SK-N-SH treated with all-trans-retinoic acid at 6 μM for 48 hours (cell line): ENCODE measurements at regions not wholly inside any gene's neighbourhood (a gene's known extent, or its start where the extent isn't known, plus 50 kb on each side); places are given as distances from the start of the nearest gene placed in this dataset.

Source experiments
- RARB ChIP-seq: fragments of 250-450 bp; sonication (Bioruptor Pico); IDR thresholded peaks from 2 replicates; pipeline ENCODE4 v1.8.0; 2021; ENCODE audit warnings: mild to moderate bottlenecking, moderate library complexity
- SNAI2 ChIP-seq: fragments of 250-450 bp; sonication (Bioruptor Pico); IDR thresholded peaks from 2 replicates; pipeline ENCODE4 v1.5.0; 2020; ENCODE audit warnings: mild to moderate bottlenecking, moderate library complexity
- ZC3H10 ChIP-seq: fragments of 250-450 bp; sonication (Bioruptor Pico); IDR thresholded peaks from 2 replicates; pipeline ENCODE4 v1.5.1; 2021; ENCODE audit warnings: mild to moderate bottlenecking, moderate library complexity
- ZFP30 ChIP-seq: fragments of 450-650 bp; formaldehyde crosslinking; IDR thresholded peaks from 2 replicates; pipeline ENCODE4 v1.5.0; 2022; ENCODE audit warnings: mild to moderate bottlenecking, moderate library complexity

DNA sequence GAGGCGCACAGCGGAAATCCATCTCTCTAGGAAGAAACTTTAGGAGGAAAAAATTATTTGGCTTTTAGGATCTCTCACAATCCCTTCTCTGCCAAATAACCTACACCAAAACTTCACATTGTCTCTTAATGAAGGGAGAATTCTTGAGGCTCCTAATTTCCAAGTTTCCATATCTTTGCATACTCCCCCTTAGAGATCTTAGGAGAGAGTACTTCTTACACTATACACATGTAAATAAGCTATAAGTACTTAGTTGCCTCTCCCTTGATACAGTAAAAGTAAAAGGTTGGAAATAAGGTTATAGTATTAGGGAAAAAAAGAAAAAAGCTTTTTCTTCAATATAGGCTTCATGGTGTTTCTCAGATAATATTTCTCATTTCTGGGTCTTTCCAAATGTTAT lies 596.7 kb downstream of the SATB2 start:
- TF ChIP-seq RARB (CRISPR knock-in tag) = no peak
- no peak for TF ChIP-seq ZFP30
- TF ChIP-seq SNAI2 (CRISPR knock-in tag) = no peak
- no peak for TF ChIP-seq ZC3H10 (CRISPR knock-in tag)
